MM.1S (cell line): ENCODE measurements at regions not wholly inside any gene's neighbourhood (a gene's known extent, or its start where the extent isn't known, plus 50 kb on each side); places are given as distances from the start of the nearest gene placed in this dataset.
"Not testable (repeated sequence)": the region's sequence is repeated elsewhere in the genome, so short reads cannot be mapped to it uniquely, and the experiment has no call there.

Source experiments
- CTCF ChIP-seq: fragments of 300-600 bp; sonication (generic); IDR thresholded peaks from 2 replicates; pipeline ENCODE4 v1.5.1; 2016; ENCODE audit warnings: antibody characterized with exemption, low read length, mixed read lengths
- EZH2 ChIP-seq: fragments of 300-600 bp; sonication (generic); optimal IDR thresholded peaks from 2 replicates; pipeline ENCODE3; 2017; ENCODE audit warnings: low read depth, mild to moderate bottlenecking, antibody characterized with exemption, low read length, mixed read lengths
- EZH2phosphoT487 ChIP-seq: fragments of 300-600 bp; sonication (generic); IDR thresholded peaks from 2 replicates; pipeline ENCODE4 v1.6.1; 2018; ENCODE audit warnings: antibody characterized with exemption, low read length

- TF ChIP-seq EZH2, CTCF, EZH2phosphoT487: not testable (repeated sequence)
Observed at GRCh38 chr12:130004310-130004877, 100.6 kb upstream of the TMEM132D start.
